ENCODE measurements at regions not wholly inside any gene's neighbourhood (a gene's known extent, or its start where the extent isn't known, plus 50 kb on each side); places are given as distances from the start of the nearest gene placed in this dataset.

GRCh38 chr1:5419501-5419900 is 572.7 kb downstream of the NPHP4 start (continued):
- TF ChIP-seq REST (IDR thresholded peaks at IDR 0.05; ENCODE audit: unreplicated experiment) (no peak), ZNF114 (CRISPR knock-in tag; IDR thresholded peaks at IDR 0.05) (no peak), POLR2AphosphoS5 (IDR thresholded peaks at IDR 0.05; ENCODE audit: low read depth) (no peak)

DNA sequence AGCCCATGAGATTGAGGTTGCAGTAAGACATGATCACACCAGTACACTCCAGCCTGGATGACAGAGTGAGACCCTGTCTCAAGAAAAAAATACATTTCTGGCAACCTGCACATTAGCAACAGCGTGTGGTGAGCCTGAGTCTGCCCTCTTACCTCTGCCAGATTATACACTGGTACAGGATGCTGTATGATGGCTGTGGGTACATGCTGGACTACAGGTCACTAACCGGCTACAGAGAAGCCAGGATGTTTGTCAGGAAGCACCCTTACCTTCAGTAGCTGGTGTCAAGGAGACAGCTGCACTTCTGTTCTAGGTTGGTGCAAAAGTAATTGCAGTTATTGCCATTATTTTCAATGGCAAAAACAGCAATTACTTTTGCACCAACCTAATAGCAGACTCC is 575.7 kb downstream of the NPHP4 start:
- Mint-ChIP-seq H3K9me3 (peaks cover 2% of the 10 kb centered on the region; the same call in 1 of the 3 replicates), H3K27ac (no peak overlapping the region), H3K27me3 (ENCODE audit: insufficient read depth, low read depth, poor library complexity) (peaks cover 13% of the 10 kb centered on the region), H3K4me3 (no peak overlapping the region), H3K36me3 (ENCODE audit: low read depth) (no peaks in the 10 kb centered on the region; the same call in 2 of the 3 replicates), H3K4me1 (peaks cover 13% of the 10 kb centered on the region)
- no peaks in the 10 kb centered on the region for H3K79me2 ChIP-seq (replicated peaks; ENCODE audit: insufficient read depth)
- DNase-seq (ENCODE audit: low spot score) (no peak), ATAC-seq (no peak)
- H3K27ac ChIP-seq (ENCODE audit: low read depth), result no peak overlapping the region
- H3K36me3 ChIP-seq (ENCODE audit: insufficient read depth), result no peaks in the 10 kb centered on the region; the same call in 1 of the 2 replicates
- no peaks in the 10 kb centered on the region for H3K4me1 ChIP-seq (ENCODE audit: insufficient read depth)
- TF ChIP-seq, protein P1, sequence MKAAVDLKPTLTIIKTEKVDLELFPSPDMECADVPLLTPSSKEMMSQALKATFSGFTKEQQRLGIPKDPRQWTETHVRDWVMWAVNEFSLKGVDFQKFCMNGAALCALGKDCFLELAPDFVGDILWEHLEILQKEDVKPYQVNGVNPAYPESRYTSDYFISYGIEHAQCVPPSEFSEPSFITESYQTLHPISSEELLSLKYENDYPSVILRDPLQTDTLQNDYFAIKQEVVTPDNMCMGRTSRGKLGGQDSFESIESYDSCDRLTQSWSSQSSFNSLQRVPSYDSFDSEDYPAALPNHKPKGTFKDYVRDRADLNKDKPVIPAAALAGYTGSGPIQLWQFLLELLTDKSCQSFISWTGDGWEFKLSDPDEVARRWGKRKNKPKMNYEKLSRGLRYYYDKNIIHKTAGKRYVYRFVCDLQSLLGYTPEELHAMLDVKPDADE (IDR thresholded peaks at IDR 0.05), result no peak
- no peak for TF ChIP-seq REST (IDR thresholded peaks at IDR 0.05; ENCODE audit: unreplicated experiment)
- no peak overlapping the region for H3K4me2 ChIP-seq
- no peaks in the 10 kb centered on the region for H3F3A ChIP-seq (replicated peaks; ENCODE audit: low read depth)
- H2AFZ ChIP-seq, result no peak overlapping the region
- no peaks in the 10 kb centered on the region for H3K27me3 ChIP-seq (ENCODE audit: insufficient read depth)
- no peaks in the 10 kb centered on the region for H3K9me2 ChIP-seq (ENCODE audit: insufficient read depth)
- no peaks in the 10 kb centered on the region for H4K20me1 ChIP-seq (replicated peaks; ENCODE audit: insufficient read depth)
- no peak overlapping the region for H3K4me3 ChIP-seq

DNA sequence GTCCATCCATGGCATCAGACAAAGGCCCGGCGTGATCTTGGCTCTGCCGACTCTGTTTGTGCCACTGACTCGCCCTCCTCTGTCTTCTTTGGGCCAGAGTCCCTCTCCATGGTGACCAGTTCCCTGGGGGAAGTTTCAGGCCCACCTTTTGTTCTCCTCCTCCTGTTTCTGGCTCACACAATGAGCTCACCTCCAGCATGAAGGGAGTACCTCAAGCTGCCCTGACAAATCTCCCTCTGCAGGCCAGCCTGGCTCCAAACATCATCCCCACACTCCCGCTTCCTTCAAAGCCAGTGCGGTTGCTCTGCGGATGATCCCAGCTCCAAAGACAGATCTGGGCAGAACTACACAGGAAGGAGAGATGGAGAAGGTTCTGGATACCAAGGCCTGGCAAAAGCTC is 576.6 kb downstream of the NPHP4 start:
- H3K4me2 ChIP-seq, result no peak overlapping the region
- no peaks in the 10 kb centered on the region for H3K79me2 ChIP-seq (replicated peaks; ENCODE audit: insufficient read depth)
- Mint-ChIP-seq H3K36me3 (ENCODE audit: low read depth) (no peaks in the 10 kb centered on the region; the same call in 2 of the 3 replicates), H3K4me1 (peaks cover 13% of the 10 kb centered on the region), H3K27me3 (ENCODE audit: insufficient read depth, low read depth, poor library complexity) (peaks cover 8% of the 10 kb centered on the region), H3K9me3 (peaks cover 2% of the 10 kb centered on the region; the same call in 1 of the 3 replicates), H3K27ac (no peak overlapping the region), H3K4me3 (no peak overlapping the region)
- H3K9me2 ChIP-seq (ENCODE audit: insufficient read depth), result no peaks in the 10 kb centered on the region
- H2AFZ ChIP-seq, result no peak overlapping the region
- no peak overlapping the region for H3K27ac ChIP-seq (ENCODE audit: low read depth)
- no peaks in the 10 kb centered on the region for H4K20me1 ChIP-seq (replicated peaks; ENCODE audit: insufficient read depth)
- no peaks in the 10 kb centered on the region for H3K36me3 ChIP-seq (ENCODE audit: insufficient read depth)
- H3F3A ChIP-seq (replicated peaks; ENCODE audit: low read depth), result no peaks in the 10 kb centered on the region
- H3K4me3 ChIP-seq, result no peak overlapping the region
- ATAC-seq, result peak; percentile 91
- no peaks in the 10 kb centered on the region for H3K27me3 ChIP-seq (ENCODE audit: insufficient read depth)
- no peaks in the 10 kb centered on the region for H3K4me1 ChIP-seq (ENCODE audit: insufficient read depth)
- DNase-seq (ENCODE audit: low spot score), result no peak
- TF ChIP-seq EZH2 (IDR thresholded peaks at IDR 0.05; ENCODE audit: low read depth, unreplicated experiment), result no peak
- no peak for TF ChIP-seq CREB1 (CRISPR knock-in tag; IDR thresholded peaks at IDR 0.05; ENCODE audit: low read depth)
- no peak for TF ChIP-seq STAT1 (IDR thresholded peaks at IDR 0.05; ENCODE audit: unreplicated experiment)
- TF ChIP-seq CTCF (conservative IDR thresholded peaks at IDR 0.05; ENCODE audit: low read depth in 2 of 2), result no peak
- no peak for TF ChIP-seq REST (IDR thresholded peaks at IDR 0.05; ENCODE audit: unreplicated experiment)
- no peak for TF ChIP-seq POLR2AphosphoS5 (IDR thresholded peaks at IDR 0.05; ENCODE audit: low read depth)
